ENCODE measurements at regions not wholly inside any gene's neighbourhood (a gene's known extent, or its start where the extent isn't known, plus 50 kb on each side); places are given as distances from the start of the nearest gene placed in this dataset.

- no peak for DNase-seq
These were observed 306.8 kb downstream of the MN1 start for GRCh38 chr22:27494785-27495184.

- no peak for DNase-seq
These were observed 306.2 kb downstream of the MN1 start for GRCh38 chr22:27495325-27495724.

- DNase-seq: no peak
These were observed 302.4 kb downstream of the MN1 start for GRCh38 chr22:27499121-27499520.

GRCh38 chr22:27501191-27501936, 300.2 kb downstream of the MN1 start:
- DNase-seq: no peak

GRCh38 chr22:27502327-27502726, 299.2 kb downstream of the MN1 start:
- DNase-seq: no peak

GRCh38 chr22:27504360-27505253, 296.9 kb downstream of the MN1 start:
- no peak for DNase-seq

GRCh38 chr22:27507111-27507611, 294.4 kb downstream of the MN1 start:
- DNase-seq: no peak

- DNase-seq: no peak
These were observed 293.5 kb downstream of the MN1 start for GRCh38 chr22:27507935-27508526.

GRCh38 chr22:27509132-27509920, 292.2 kb downstream of the MN1 start:
- no peak for DNase-seq

GRCh38 chr22:27510024-27510423, 291.5 kb downstream of the MN1 start:
- no peak for DNase-seq

- DNase-seq: no peak
These were observed 289.2 kb downstream of the MN1 start for GRCh38 chr22:27512283-27512761.

- no peak for DNase-seq
These were observed 288.5 kb downstream of the MN1 start for GRCh38 chr22:27513021-27513420.

- no peak for DNase-seq
These were observed 286.7 kb downstream of the MN1 start for GRCh38 chr22:27514601-27515523.

GRCh38 chr22:27517361-27518155, 284.0 kb downstream of the MN1 start:
- DNase-seq: no peak

- no peak for DNase-seq
These were observed 282.8 kb downstream of the MN1 start for GRCh38 chr22:27518531-27519340.

- no peak for DNase-seq
These were observed 277.8 kb downstream of the MN1 start for GRCh38 chr22:27523711-27524110.

- no peak for DNase-seq
These were observed 275.8 kb downstream of the MN1 start for GRCh38 chr22:27525711-27526110.

GRCh38 chr22:27526901-27527300, 274.7 kb downstream of the MN1 start:
- DNase-seq: no peak

- DNase-seq: no peak
These were observed 269.6 kb downstream of the MN1 start for GRCh38 chr22:27531782-27532530.

All from NCI-H2081 treated with DMSO at 0.1 percent for 48 hours (cell line).